Stimulated activated CD8-positive, alpha-beta memory T cell treated with anti-CD3 and anti-CD28 coated beads, Interleukin-7, amount 100 ng/mL, for 4 hours (primary cell): ENCODE measurements at regions not wholly inside any gene's neighbourhood (a gene's known extent, or its start where the extent isn't known, plus 50 kb on each side); places are given as distances from the start of the nearest gene placed in this dataset.

Experiments
- DNase-seq, 2 donors: peaks; one replicate each; pipeline ENCODE4 v3.0.0-alpha.2; 2020; ENCODE audit warnings: low read depth in 2 of 2

GRCh38 chr16:74232806-74233465 is 63.7 kb upstream of the PSMD7 start:
- no peak for DNase-seq

- no peak for DNase-seq
Observed at GRCh38 chr16:74230126-74230525, 66.5 kb upstream of the PSMD7 start.

- no peak for DNase-seq
Observed at GRCh38 chr16:74226338-74226954, 70.2 kb upstream of the PSMD7 start.

GRCh38 chr16:74224828-74225612 is 71.6 kb upstream of the PSMD7 start:
- DNase-seq, result no peak

- no peak for DNase-seq
Observed at GRCh38 chr16:74221828-74222227, 74.8 kb upstream of the PSMD7 start.

- no peak for DNase-seq
Observed at GRCh38 chr16:74219706-74220105, 76.9 kb upstream of the PSMD7 start.

GRCh38 chr16:74218871-74219270 is 77.7 kb upstream of the PSMD7 start:
- no peak for DNase-seq

GRCh38 chr16:74216319-74216718 is 80.3 kb upstream of the PSMD7 start:
- no peak for DNase-seq

- DNase-seq, result no peak
Observed at GRCh38 chr16:74215249-74215648, 81.4 kb upstream of the PSMD7 start.

- DNase-seq, result no peak
Observed at GRCh38 chr16:74213372-74213771, 83.2 kb upstream of the PSMD7 start.

- no peak for DNase-seq
Observed at GRCh38 chr16:74210245-74210644, 86.4 kb upstream of the PSMD7 start.

- DNase-seq, result no peak
Observed at GRCh38 chr16:74202009-74202408, 94.6 kb upstream of the PSMD7 start.

- no peak for DNase-seq
Observed at GRCh38 chr16:74201576-74201975, 95.0 kb upstream of the PSMD7 start.

GRCh38 chr16:74200921-74201320 is 95.7 kb upstream of the PSMD7 start:
- no peak for DNase-seq

GRCh38 chr16:74199842-74200124 is 96.8 kb upstream of the PSMD7 start:
- no peak for DNase-seq

- no peak for DNase-seq
Observed at GRCh38 chr16:74199066-74199841, 97.4 kb upstream of the PSMD7 start.

GRCh38 chr16:74192281-74192797 is 104.3 kb upstream of the PSMD7 start:
- no peak for DNase-seq

- no peak for DNase-seq
Observed at GRCh38 chr16:74190292-74190691, 106.3 kb upstream of the PSMD7 start.

- DNase-seq, result no peak
Observed at GRCh38 chr16:74188856-74189255, 107.8 kb upstream of the PSMD7 start.

- no peak for DNase-seq
Observed at GRCh38 chr16:74186561-74186971, 110.0 kb upstream of the PSMD7 start.

GRCh38 chr16:74184839-74185238 is 111.8 kb upstream of the PSMD7 start:
- no peak for DNase-seq
